ENCODE measurements at regions not wholly inside any gene's neighbourhood (a gene's known extent, or its start where the extent isn't known, plus 50 kb on each side); places are given as distances from the start of the nearest gene placed in this dataset.

- no peak for TF ChIP-seq CTCF (IDR thresholded peaks at IDR 0.05)
- TF ChIP-seq POLR2A (IDR thresholded peaks at IDR 0.05) = no peak
- TF ChIP-seq EP300 (IDR thresholded peaks at IDR 0.05; ENCODE audit: low read depth) = no peak
- TF ChIP-seq POLR2AphosphoS5 (IDR thresholded peaks at IDR 0.05) = no peak
Observed at GRCh38 chr12:91414636-91415035, 232.0 kb upstream of the DCN start.
